HepG2 (cell line): ENCODE measurements at regions not wholly inside any gene's neighbourhood (a gene's known extent, or its start where the extent isn't known, plus 50 kb on each side); places are given as distances from the start of the nearest gene placed in this dataset.
A peak's percentile ranks its signal among the peaks of the same experiment; 100 is the strongest.

Source experiments
- ATAC-seq: fragments of 200-7000 bp; cut with Tn5 transposase; 3 replicates; pipeline ENCODE4 v1.9.1; 2020; ENCODE audit warnings: mild to moderate bottlenecking, moderate library complexity
- BruUV-seq: library from RNA; stranded (reverse); fragments of 400-500 nt; replicated peaks from 2 replicates; lab custom pipeline; 2021; lab: Mats Ljungman, UMichigan
- CTCF ChIA-PET: fragments of 300-600 bp; formaldehyde crosslinking; extraction: SDS; loops from one replicate; lab custom pipeline; 2021; ENCODE audit warnings: low total read pairs, inconsistent platforms, low intra/inter-chr PET ratio; lab: Yijun Ruan, JAX
- POLR2A ChIA-PET: fragments of 350-600 bp; sonication (Branson Sonifier 250); formaldehyde crosslinking; loops from one replicate; lab custom pipeline; 2020; ENCODE audit warnings: antibody characterized with exemption, inconsistent platforms; lab: Yijun Ruan, JAX
- DNase-seq: peaks from one replicate; pipeline ENCODE4 v3.0.0-alpha.2; 2015; ENCODE audit warnings: low spot score
- FAIRE-seq: peaks from 3 replicates; lab custom pipeline; 2011; peaks lifted over from hg19 to GRCh38; lab: Jason Lieb, UNC
- H2AFZ ChIP-seq: one replicate; pipeline ENCODE4 v1.6.1; 2011; ENCODE audit warnings: low read length, inconsistent platforms
- H3K27ac ChIP-seq: fragments of 300-600 bp; 3 replicates; pipeline ENCODE4 v1.8.0; 2011; ENCODE audit warnings: mixed run types, mild to moderate bottlenecking, mixed read lengths, low read length, inconsistent platforms; ENCODE audit not compliant: insufficient read depth; ENCODE audit errors: extremely low read length
- H3K27me3 ChIP-seq, 2 experiments: fragments of 200-600 bp in 1 of 2; 2 replicates in 1 of 2; 3 replicates in 1 of 2; pipeline versions ENCODE4 v1.6.0 to v1.8.0; 2011; ENCODE audit warnings: low read length in 2 of 2, mild to moderate bottlenecking in 2 of 2, moderate library complexity in 2 of 2, inconsistent platforms in 1 of 2; ENCODE audit not compliant: insufficient read depth in 2 of 2, control insufficient read depth in 1 of 2
- H3K36me3 ChIP-seq, 2 experiments: fragments of 200-600 bp in 1 of 2; replicated peaks in 1 of 2; 2 replicates in 1 of 2; 3 replicates in 1 of 2; pipeline versions ENCODE4 v1.5.1 to v1.8.0; 2011; ENCODE audit warnings: low read length in 2 of 2, inconsistent platforms in 1 of 2; ENCODE audit not compliant: insufficient read depth in 2 of 2, control insufficient read depth in 1 of 2
- H3K4me1 ChIP-seq: 2 replicates; pipeline ENCODE4 v1.5.1; 2012; ENCODE audit warnings: low read length, inconsistent platforms; ENCODE audit not compliant: insufficient read depth
- H3K4me2 ChIP-seq: 2 replicates; pipeline ENCODE4 v1.6.0; 2011; ENCODE audit warnings: low read depth, low read length, inconsistent platforms
- H3K4me3 ChIP-seq, 3 experiments: fragments of 200-600 bp in 1 of 3; sonication (generic), shearing (Covaris generic) in 1 of 3; replicated peaks in 1 of 3; 2 replicates each; pipeline ENCODE4 v1.5.1; 2011 to 2016; ENCODE audit warnings: low read length in 3 of 3, inconsistent platforms in 2 of 3, low read depth in 2 of 3, mild to moderate bottlenecking in 2 of 3, control low read depth in 1 of 3, mixed read lengths in 1 of 3; ENCODE audit not compliant: insufficient read depth in 1 of 3
- H3K79me2 ChIP-seq: one replicate; pipeline ENCODE4 v1.6.1; 2011; ENCODE audit warnings: low read length, inconsistent platforms; ENCODE audit not compliant: insufficient read depth
- H3K9ac ChIP-seq: 2 replicates; pipeline ENCODE4 v1.6.0; 2011; ENCODE audit warnings: mild to moderate bottlenecking, low read depth, low read length, inconsistent platforms; ENCODE audit not compliant: insufficient read depth
- H3K9me3 ChIP-seq: 2 replicates; pipeline ENCODE4 v1.5.1; 2012; ENCODE audit warnings: mild to moderate bottlenecking, low read length
- H4K20me1 ChIP-seq: 2 replicates; pipeline ENCODE4 v1.6.0; 2011; ENCODE audit warnings: inconsistent platforms, mild to moderate bottlenecking, low read length, moderate library complexity; ENCODE audit not compliant: insufficient read depth
- ADNP ChIP-seq: sonication (generic); formaldehyde crosslinking; IDR thresholded peaks from 2 replicates; pipeline ENCODE4 v1.4.0; 2020; ENCODE audit warnings: missing genetic modification reagents
- ARID2 ChIP-seq: sonication (generic); formaldehyde crosslinking; IDR thresholded peaks from 2 replicates; pipeline ENCODE4 v1.8.1; 2022; ENCODE audit warnings: mild to moderate bottlenecking, missing genetic modification reagents, borderline replicate concordance
- CHD4 ChIP-seq: fragments of 200-600 bp; sonication (generic); IDR thresholded peaks from 2 replicates; pipeline ENCODE4 v1.7.0; 2017; ENCODE audit warnings: mild to moderate bottlenecking, low read length, borderline replicate concordance
- GTF2F1 ChIP-seq: fragments of 150-350 bp; IDR thresholded peaks from 2 replicates; pipeline ENCODE4 v1.6.1; 2014; ENCODE audit warnings: low read length
- HNF1B ChIP-seq: sonication (generic); formaldehyde crosslinking; IDR thresholded peaks from 2 replicates; pipeline ENCODE4 v1.5.1; 2020; ENCODE audit warnings: mild to moderate bottlenecking, moderate library complexity, missing genetic modification reagents
- HOXA5 ChIP-seq: sonication (generic); formaldehyde crosslinking; IDR thresholded peaks from 2 replicates; pipeline ENCODE4 v1.4.0; 2020; ENCODE audit warnings: missing genetic modification reagents
- IRF1 ChIP-seq: sonication (generic); formaldehyde crosslinking; IDR thresholded peaks from 2 replicates; pipeline ENCODE4 v1.4.0; 2020; ENCODE audit warnings: low read depth, mild to moderate bottlenecking, missing genetic modification reagents
- RXRA ChIP-seq: sonication (generic); formaldehyde crosslinking; IDR thresholded peaks from 2 replicates; pipeline ENCODE4 v1.5.1; 2020; ENCODE audit warnings: missing genetic modification reagents
- ZKSCAN8 ChIP-seq: IDR thresholded peaks from 2 replicates; pipeline ENCODE4 v1.6.1; 2016; ENCODE audit warnings: borderline replicate concordance, missing genetic modification reagents, missing compliant biosample characterization
- ZNF10 ChIP-seq: sonication (generic); formaldehyde crosslinking; IDR thresholded peaks from 2 replicates; pipeline ENCODE4 v1.4.0; 2020; ENCODE audit warnings: mild to moderate bottlenecking, low read depth, missing genetic modification reagents, borderline replicate concordance
- ZNF629 ChIP-seq: sonication (generic); formaldehyde crosslinking; conservative IDR thresholded peaks from 2 replicates; pipeline ENCODE4 v1.5.0; 2020; ENCODE audit warnings: missing genetic modification reagents
- WGBS: methylation state at CpG from one replicate; pipeline ENCODE4 v1.1.6; 2017; ENCODE audit warnings: low lambda C conversion rate; 5-methylcytosine and 5-hydroxymethylcytosine counted together
- in situ Hi-C: cut with HindIII; loops from 2 replicates; pipeline ENCODE4 v1.10.0; 2017; ENCODE audit warnings: low pct_unique_long_range_greater_than_20kb; ENCODE audit not compliant: extremely low pct_ligation_motif_present
- intact Hi-C: fragments of 100-400 bp; cut with micrococcal nuclease; formaldehyde crosslinking; loops from one replicate; pipeline ENCODE4 v1.10.0; 2022; ENCODE audit not compliant: unreplicated experiment
- TF ChIP-seq, protein P1 (sequence below): sonication (generic); formaldehyde crosslinking; IDR thresholded peaks from 2 replicates; pipeline ENCODE4 v1.8.0; 2022; ENCODE audit warnings: missing genetic modification reagents, mild to moderate bottlenecking, inconsistent platforms, borderline replicate concordance

DNA sequence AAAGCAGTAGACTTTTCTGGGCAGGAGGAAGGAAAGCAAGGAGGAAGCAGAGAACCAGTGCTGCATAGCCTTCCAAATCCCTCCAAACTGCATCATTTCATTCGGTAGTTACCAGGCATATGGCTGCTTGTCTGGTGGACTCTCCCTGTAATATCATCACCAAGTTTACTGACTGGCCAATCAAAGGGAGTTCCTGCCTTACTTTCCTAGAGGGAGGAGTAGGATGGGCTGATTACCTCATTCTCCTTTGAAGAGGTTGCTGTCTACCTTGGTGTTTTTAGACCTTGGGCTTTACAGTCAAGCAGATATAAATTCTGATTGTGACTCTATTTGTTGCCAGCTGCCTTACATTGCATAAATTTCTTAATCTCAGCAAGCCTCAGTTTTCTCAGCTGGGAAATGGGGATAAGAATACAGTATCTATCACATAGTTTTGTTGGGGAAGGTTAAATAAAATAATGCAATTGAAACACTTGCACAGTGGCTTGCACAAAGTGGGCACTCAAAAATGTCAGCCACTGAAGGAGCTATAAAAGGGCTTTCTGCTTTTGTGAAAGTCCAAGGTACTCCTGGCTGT lies 297.3 kb upstream of the PROX1 start:
- no peak for DNase-seq
- Histone ChIP-seq H3K79me2 (no peaks in the 10 kb centered on the region), H3K9me3 (no peaks in the 10 kb centered on the region), H3K4me2 (no peak overlapping the region), H2AFZ (no peak overlapping the region), H3K27me3 (no peaks in the 10 kb centered on the region), H3K36me3 (no peaks in the 10 kb centered on the region), H3K27ac (no peak overlapping the region), H4K20me1 (no peaks in the 10 kb centered on the region), H3K4me3 (no peak overlapping the region), H3K4me1 (peaks cover 44% of the 10 kb centered on the region), H3K9ac (no peak overlapping the region)
- FAIRE-seq, result no peak
- no peak for ATAC-seq
- 50% methylated on average over 1 of the region's 1 CpG for WGBS
- no TSS peak for BruUV-seq
- ChIA-PET CTCF (no interaction called here), POLR2A (interaction anchor here (0.9 kb wide), 1 partner anchor 26 kb away, joined by 3 read pairs; no protein-coding TSS in a partner anchor)
- intact Hi-C loops, result no loop called here
- TF ChIP-seq, protein P1, sequence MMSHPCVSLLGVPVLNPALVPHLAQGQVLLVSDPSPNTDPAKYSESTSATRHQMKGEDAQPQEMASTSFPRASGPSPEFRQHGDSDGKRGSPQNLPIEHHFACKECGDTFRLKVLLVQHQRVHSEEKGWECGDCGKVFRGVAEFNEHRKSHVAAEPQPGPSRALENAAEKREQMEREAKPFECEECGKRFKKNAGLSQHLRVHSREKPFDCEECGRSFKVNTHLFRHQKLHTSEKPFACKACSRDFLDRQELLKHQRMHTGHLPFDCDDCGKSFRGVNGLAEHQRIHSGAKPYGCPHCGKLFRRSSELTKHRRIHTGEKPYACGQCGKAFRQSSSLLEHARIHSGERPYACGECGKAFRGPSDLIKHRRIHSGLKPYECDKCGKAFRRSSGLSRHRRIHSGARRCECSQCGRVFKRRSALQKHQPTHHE (CRISPR knock-in tag), result no peak
- no peak for TF ChIP-seq ZNF10 (CRISPR knock-in tag)
- no peak for TF ChIP-seq GTF2F1
- TF ChIP-seq HNF1B (CRISPR knock-in tag), result no peak
- peak; percentile 84 for TF ChIP-seq ZNF629 (CRISPR knock-in tag)
- TF ChIP-seq ARID2, result no peak
- 0 out of 2 replicates have a peak, but pooled peaks have one; percentile 17 for TF ChIP-seq ADNP (CRISPR knock-in tag)
- no peak for TF ChIP-seq HOXA5 (CRISPR knock-in tag)
- no peak for TF ChIP-seq RXRA
- no peak for TF ChIP-seq ZKSCAN8 (CRISPR knock-in tag)
- 0 out of 2 replicates have a peak, but pooled peaks have one; percentile 41 for TF ChIP-seq CHD4
- TF ChIP-seq IRF1 (CRISPR knock-in tag), result no peak
- in situ Hi-C loops, result no loop called here
